ENCODE measurements at regions not wholly inside any gene's neighbourhood (a gene's known extent, or its start where the extent isn't known, plus 50 kb on each side); places are given as distances from the start of the nearest gene placed in this dataset.
"Not testable (repeated sequence)": the region's sequence is repeated elsewhere in the genome, so short reads cannot be mapped to it uniquely, and the experiment has no call there.

DNA sequence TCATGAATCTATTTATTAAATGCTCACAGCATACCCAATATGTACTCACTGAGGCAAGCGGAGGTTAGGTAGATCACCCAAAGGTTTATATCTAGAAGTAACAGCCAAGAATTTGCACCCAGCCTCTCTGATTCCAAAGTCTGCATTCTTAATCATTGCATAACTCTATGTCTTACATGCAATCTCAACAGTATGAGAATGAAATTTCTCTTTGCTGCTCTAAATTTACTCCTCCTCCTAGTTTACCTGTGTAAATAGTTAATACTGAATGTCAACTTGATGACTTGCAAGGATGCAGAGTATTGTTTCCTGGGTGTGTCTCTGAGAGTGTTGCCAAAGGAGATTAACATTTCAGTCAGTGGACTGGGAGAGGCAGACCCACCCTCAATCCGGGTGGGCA lies 840.6 kb downstream of the BRINP3 start:
- DNase-seq (ENCODE audit: low read depth in 2 of 3, low spot score in 2 of 3), result no peak

- not testable (repeated sequence) for DNase-seq (ENCODE audit: low read depth in 2 of 3, low spot score in 2 of 3)
Measured at GRCh38 chr1:189644156-189644555, 833.5 kb downstream of the BRINP3 start.

- DNase-seq (ENCODE audit: low read depth in 2 of 3, low spot score in 2 of 3), result no peak
Measured at GRCh38 chr1:189644970-189645369, 832.7 kb downstream of the BRINP3 start.

GRCh38 chr1:189646066-189646465 lies 831.6 kb downstream of the BRINP3 start:
- DNase-seq (ENCODE audit: low read depth in 2 of 3, low spot score in 2 of 3), result no peak

DNA sequence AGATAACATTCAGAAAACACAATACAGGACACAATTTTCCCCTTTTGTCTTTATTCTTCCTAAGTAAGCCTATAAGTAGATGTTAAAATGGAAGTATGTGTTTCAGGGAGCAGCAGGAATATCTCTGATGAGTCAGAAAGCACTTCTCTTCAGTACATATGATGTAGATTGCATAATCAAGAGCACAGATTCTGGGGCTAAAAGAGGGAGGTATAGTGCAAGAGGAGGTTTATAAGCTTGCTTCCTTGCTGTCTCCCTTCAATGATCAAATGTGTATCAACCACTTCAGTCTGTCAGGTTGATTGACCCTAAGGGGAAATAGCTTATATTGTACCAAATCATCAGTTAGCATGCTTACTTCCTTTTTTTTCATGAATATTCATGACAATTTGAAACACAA lies 822.8 kb downstream of the BRINP3 start:
- no peak for DNase-seq (ENCODE audit: low read depth in 2 of 3, low spot score in 2 of 3)

GRCh38 chr1:189656628-189657530 lies 820.8 kb downstream of the BRINP3 start:
- no peak for DNase-seq (ENCODE audit: low read depth in 2 of 3, low spot score in 2 of 3)

- DNase-seq (ENCODE audit: low read depth in 2 of 3, low spot score in 2 of 3), result no peak
Measured at GRCh38 chr1:189657715-189658114, 819.9 kb downstream of the BRINP3 start.

DNA sequence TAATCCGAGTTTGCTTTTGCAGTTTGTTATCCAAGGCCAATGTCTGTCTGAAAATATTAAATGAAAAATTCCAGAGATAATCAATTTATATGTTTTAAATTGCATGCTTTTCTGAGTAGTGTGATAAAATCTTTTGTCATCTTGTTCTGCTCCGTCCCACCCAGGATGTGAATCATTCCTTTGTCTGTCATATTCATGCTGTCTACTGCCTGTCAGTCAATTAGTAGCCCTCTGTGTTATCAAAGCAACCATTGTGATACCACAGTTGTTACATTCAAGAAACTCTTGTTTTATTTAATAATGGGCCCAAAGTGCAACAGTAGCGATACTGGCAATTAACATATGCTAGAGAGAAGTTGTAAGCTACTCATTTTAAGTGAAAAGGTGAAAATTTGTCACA lies 819.3 kb downstream of the BRINP3 start:
- DNase-seq (ENCODE audit: low read depth in 2 of 3, low spot score in 2 of 3), result no peak

DNA sequence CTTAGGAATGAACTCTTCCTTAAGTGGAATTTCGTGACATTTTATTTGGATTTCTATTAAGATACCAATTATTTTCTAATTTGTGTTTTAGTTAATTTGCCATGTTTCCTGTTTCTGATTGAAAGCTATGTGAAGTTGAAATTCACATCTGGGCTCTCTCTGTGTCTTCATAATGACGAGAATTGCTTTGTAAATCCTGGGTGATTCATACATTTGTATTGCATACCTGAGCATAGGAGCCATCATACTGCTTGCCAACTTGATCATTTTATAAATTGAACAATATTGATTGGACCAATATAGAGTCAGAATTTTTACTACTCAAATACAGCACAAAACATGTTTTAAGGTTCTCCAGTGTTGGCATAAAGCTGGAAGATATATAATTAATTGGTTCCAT lies 817.9 kb downstream of the BRINP3 start:
- no peak for DNase-seq (ENCODE audit: low read depth in 2 of 3, low spot score in 2 of 3)

- no peak for DNase-seq (ENCODE audit: low read depth in 2 of 3, low spot score in 2 of 3)
Measured at GRCh38 chr1:189662190-189662589, 815.5 kb downstream of the BRINP3 start.

DNA sequence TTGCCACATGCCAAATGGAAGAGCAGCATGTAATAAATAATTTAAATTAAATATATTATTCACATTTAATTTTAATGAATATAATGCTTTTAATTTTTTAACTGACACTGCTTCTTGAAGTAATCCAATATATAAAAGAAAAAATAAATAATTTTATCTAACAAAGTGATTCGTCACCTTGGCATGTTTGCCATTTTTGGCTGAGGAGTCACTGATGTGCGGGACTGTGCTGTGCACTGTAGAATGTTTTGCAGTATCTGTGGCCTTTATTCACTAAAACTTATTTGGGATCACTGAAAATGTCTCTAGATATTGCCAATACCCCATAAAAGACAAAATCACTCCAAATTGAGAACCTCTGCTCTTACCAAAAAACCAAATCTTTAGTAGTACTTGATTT lies 807.8 kb downstream of the BRINP3 start:
- no peak for DNase-seq (ENCODE audit: low read depth in 2 of 3, low spot score in 2 of 3)

DNA sequence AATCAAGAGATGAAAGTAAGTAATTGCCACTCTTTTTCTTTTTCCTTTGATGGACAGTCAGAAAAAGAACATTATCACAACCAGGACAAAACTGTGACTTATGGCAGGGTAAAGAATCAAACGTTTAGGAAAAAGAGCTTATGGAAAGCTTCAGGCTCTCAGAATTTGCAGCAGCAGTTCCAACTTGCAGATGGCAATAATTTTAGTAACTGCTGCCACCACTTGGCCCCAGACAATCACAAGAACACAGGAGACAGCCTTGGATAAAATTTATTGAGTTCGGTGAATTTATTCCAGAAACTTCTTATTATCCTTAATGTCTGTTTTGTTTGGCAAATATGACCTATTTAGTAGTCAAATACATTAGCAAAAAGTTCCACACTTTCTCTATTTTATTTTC lies 804.4 kb downstream of the BRINP3 start:
- no peak for DNase-seq (ENCODE audit: low read depth in 2 of 3, low spot score in 2 of 3)

- DNase-seq (ENCODE audit: low read depth in 2 of 3, low spot score in 2 of 3), result no peak
Measured at GRCh38 chr1:189675712-189676244, 801.9 kb downstream of the BRINP3 start.

- no peak for DNase-seq (ENCODE audit: low read depth in 2 of 3, low spot score in 2 of 3)
Measured at GRCh38 chr1:189678779-189679178, 798.9 kb downstream of the BRINP3 start.

- DNase-seq (ENCODE audit: low read depth in 2 of 3, low spot score in 2 of 3), result no peak
Measured at GRCh38 chr1:189681252-189681919, 796.3 kb downstream of the BRINP3 start.

DNA sequence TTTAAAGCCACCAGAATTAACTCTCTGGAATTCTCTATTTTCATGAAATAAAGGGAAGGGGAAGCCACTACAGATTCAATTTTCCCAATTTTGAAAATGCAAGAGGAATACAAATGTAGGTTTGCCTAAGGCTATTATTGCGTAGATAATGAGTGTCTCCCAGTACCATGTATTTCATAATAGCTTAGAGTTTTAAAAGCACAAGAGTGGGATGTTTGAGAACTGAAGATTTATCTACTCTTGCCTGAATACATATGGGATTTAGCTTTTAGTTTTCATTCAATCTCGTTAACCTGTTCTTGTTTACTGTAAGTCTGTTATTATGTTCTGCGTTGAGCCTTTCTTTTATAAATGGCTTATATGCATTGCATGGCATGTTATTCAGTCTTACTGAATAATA lies 795.1 kb downstream of the BRINP3 start:
- DNase-seq (ENCODE audit: low read depth in 2 of 3, low spot score in 2 of 3), result no peak

- DNase-seq (ENCODE audit: low read depth in 2 of 3, low spot score in 2 of 3), result no peak
Measured at GRCh38 chr1:189686288-189686687, 791.4 kb downstream of the BRINP3 start.

- DNase-seq (ENCODE audit: low read depth in 2 of 3, low spot score in 2 of 3), result no peak
Measured at GRCh38 chr1:189693140-189693539, 784.5 kb downstream of the BRINP3 start.

GRCh38 chr1:189696297-189696696 lies 781.4 kb downstream of the BRINP3 start:
- DNase-seq (ENCODE audit: low read depth in 2 of 3, low spot score in 2 of 3), result no peak

GRCh38 chr1:189697113-189697512 lies 780.6 kb downstream of the BRINP3 start:
- DNase-seq (ENCODE audit: low read depth in 2 of 3, low spot score in 2 of 3), result no peak

- DNase-seq (ENCODE audit: low read depth in 2 of 3, low spot score in 2 of 3), result no peak
Measured at GRCh38 chr1:189701606-189702005, 776.1 kb downstream of the BRINP3 start.

GRCh38 chr1:189706594-189706993 lies 771.1 kb downstream of the BRINP3 start:
- DNase-seq (ENCODE audit: low read depth in 2 of 3, low spot score in 2 of 3), result no peak
